Smooth muscle cell (in vitro differentiated cells): ENCODE measurements at regions not wholly inside any gene's neighbourhood (a gene's known extent, or its start where the extent isn't known, plus 50 kb on each side); places are given as distances from the start of the nearest gene placed in this dataset.

Experiments
- DNase-seq: peaks from one replicate; lab custom pipeline; 2025; ENCODE audit not compliant: unreplicated experiment; lab: John Stamatoyannopoulos, UW
- H2AFZ ChIP-seq: fragments of 200-600 bp; sonication (generic); 2 replicates; pipeline ENCODE4 v1.6.0; 2016; ENCODE audit warnings: antibody characterized with exemption, low read depth, mild to moderate bottlenecking
- H3F3A ChIP-seq: fragments of 200-600 bp; sonication (generic); 2 replicates; pipeline ENCODE4 v1.6.0; 2017; ENCODE audit warnings: antibody characterized with exemption, low read depth
- H3K27ac ChIP-seq: fragments of 200-600 bp; sonication (generic); 2 replicates; pipeline ENCODE4 v1.5.1; 2016; ENCODE audit warnings: low read depth, mild to moderate bottlenecking
- H3K27me3 ChIP-seq: fragments of 200-600 bp; sonication (generic); 2 replicates; pipeline ENCODE4 v1.6.1; 2016; ENCODE audit warnings: low read depth, mild to moderate bottlenecking
- H3K36me3 ChIP-seq: fragments of 200-600 bp; sonication (generic); 2 replicates; pipeline ENCODE4 v1.5.1; 2016; ENCODE audit warnings: low read depth
- H3K4me1 ChIP-seq: fragments of 200-600 bp; sonication (generic); 2 replicates; pipeline ENCODE4 v1.5.1; 2016; ENCODE audit warnings: low read depth
- H3K4me2 ChIP-seq: fragments of 200-600 bp; sonication (generic); 2 replicates; pipeline ENCODE4 v1.6.0; 2016; ENCODE audit warnings: mild to moderate bottlenecking
- H3K4me3 ChIP-seq: fragments of 200-600 bp; sonication (generic); 2 replicates; pipeline ENCODE4 v1.5.1; 2016; ENCODE audit warnings: mild to moderate bottlenecking
- H3K79me2 ChIP-seq: fragments of 200-600 bp; sonication (generic); 2 replicates; pipeline ENCODE4 v1.6.0; 2016; ENCODE audit warnings: low read depth, mild to moderate bottlenecking
- H3K9ac ChIP-seq: fragments of 200-600 bp; sonication (generic); 2 replicates; pipeline ENCODE4 v1.6.0; 2016; ENCODE audit warnings: low read depth
- H3K9me3 ChIP-seq: fragments of 200-600 bp; sonication (generic); replicated peaks from 2 replicates; pipeline ENCODE4 v1.5.1; 2016; ENCODE audit warnings: low read depth
- H4K20me1 ChIP-seq: fragments of 200-600 bp; sonication (generic); 2 replicates; pipeline ENCODE4 v1.6.0; 2016; ENCODE audit warnings: low read depth
- CTCF ChIP-seq: fragments of 200-600 bp; sonication (generic); IDR thresholded peaks from 2 replicates; pipeline ENCODE4 v1.5.1; 2017; ENCODE audit warnings: borderline replicate concordance, mild to moderate bottlenecking, antibody characterized with exemption; ENCODE audit not compliant: insufficient read depth, poor library complexity, severe bottlenecking
- WGBS: methylation state at CpG from one replicate; pipeline ENCODE4 v1.1.7; 2016; ENCODE audit warnings: low lambda C conversion rate; 5-methylcytosine and 5-hydroxymethylcytosine counted together

GRCh38 chr6:6997263-6998193 lies 110.2 kb upstream of the RREB1 start:
- Histone ChIP-seq H3K4me2 (no peak overlapping the region), H3F3A (no peaks in the 10 kb centered on the region), H3K36me3 (no peaks in the 10 kb centered on the region), H2AFZ (no peak overlapping the region), H3K4me3 (no peak overlapping the region), H3K9ac (no peak overlapping the region), H3K27ac (no peak overlapping the region), H3K9me3 (no peaks in the 10 kb centered on the region), H4K20me1 (no peaks in the 10 kb centered on the region), H3K79me2 (no peaks in the 10 kb centered on the region), H3K27me3 (no peaks in the 10 kb centered on the region), H3K4me1 (peaks cover 4% of the 10 kb centered on the region)
- DNase-seq, result no peak
- no peak for TF ChIP-seq CTCF
- WGBS, result 77% methylated on average over 11 of the region's 11 CpGs

- H3K27ac ChIP-seq, result no peak overlapping the region
- WGBS, result 45% methylated on average over 6 of the region's 6 CpGs
- no peaks in the 10 kb centered on the region for H3K9me3 ChIP-seq
- TF ChIP-seq CTCF, result no peak
- H3K9ac ChIP-seq, result no peak overlapping the region
- H3K4me1 ChIP-seq, result peaks cover 4% of the 10 kb centered on the region
- H3K27me3 ChIP-seq, result no peaks in the 10 kb centered on the region
- H3F3A ChIP-seq, result no peaks in the 10 kb centered on the region
- no peaks in the 10 kb centered on the region for H3K79me2 ChIP-seq
- DNase-seq, result no peak
- H2AFZ ChIP-seq, result no peak overlapping the region
- H3K4me3 ChIP-seq, result no peak overlapping the region
- no peaks in the 10 kb centered on the region for H3K36me3 ChIP-seq
- no peaks in the 10 kb centered on the region for H4K20me1 ChIP-seq
- H3K4me2 ChIP-seq, result no peak overlapping the region
Measured at GRCh38 chr6:6998194-6998569, 109.6 kb upstream of the RREB1 start.

- H3K4me1 ChIP-seq, result peaks cover 4% of the 10 kb centered on the region
- DNase-seq, result no peak
- H3F3A ChIP-seq, result no peaks in the 10 kb centered on the region
- no peaks in the 10 kb centered on the region for H3K27me3 ChIP-seq
- H3K9ac ChIP-seq, result no peak overlapping the region
- WGBS, result 97% methylated on average over 3 of the region's 3 CpGs
- H3K9me3 ChIP-seq, result no peaks in the 10 kb centered on the region
- no peak overlapping the region for H3K4me2 ChIP-seq
- no peak for TF ChIP-seq CTCF
- no peaks in the 10 kb centered on the region for H4K20me1 ChIP-seq
- no peak overlapping the region for H3K4me3 ChIP-seq
- H3K27ac ChIP-seq, result no peak overlapping the region
- no peaks in the 10 kb centered on the region for H3K36me3 ChIP-seq
- H3K79me2 ChIP-seq, result no peaks in the 10 kb centered on the region
- H2AFZ ChIP-seq, result no peak overlapping the region
Measured at GRCh38 chr6:7000825-7001777, 106.7 kb upstream of the RREB1 start.
